A549 (cell line): ENCODE measurements at regions not wholly inside any gene's neighbourhood (a gene's known extent, or its start where the extent isn't known, plus 50 kb on each side); places are given as distances from the start of the nearest gene placed in this dataset.

Source experiments
- ATAC-seq, 2 experiments: fragments of 200-7000 bp in 1 of 2; fragments of >200 bp in 1 of 2; cut with Nextera tagmentation in 1 of 2; cut with Tn5 transposase in 1 of 2; 3 replicates each; pipeline versions ENCODE4 v1.8.0 to v1.9.1; 2018 to 2020; ENCODE audit warnings: mild to moderate bottlenecking in 1 of 2, moderate library complexity in 1 of 2
- CTCF ChIA-PET: fragments of 300-600 bp; sonication (Branson Sonifier 250); formaldehyde crosslinking; extraction: SDS; loops from one replicate; lab custom pipeline; 2021; ENCODE audit warnings: antibody characterized with exemption, inconsistent platforms; lab: Yijun Ruan, JAX
- POLR2A ChIA-PET: fragments of 350-600 bp; formaldehyde crosslinking; extraction: SDS; loops from one replicate; lab custom pipeline; 2021; ENCODE audit warnings: antibody characterized with exemption, inconsistent platforms; lab: Yijun Ruan, JAX
- DNase-seq, 2 experiments: peaks; one replicate each; pipeline versions ENCODE4 v3.0.0 to v3.0.0-alpha.2; 2011 to 2016; ENCODE audit warnings: low read depth in 1 of 2, low spot score in 1 of 2
- FAIRE-seq: peaks from 2 replicates; lab custom pipeline; 2011; peaks lifted over from hg19 to GRCh38; lab: Jason Lieb, UNC
- H3K27ac ChIP-seq, 2 experiments: fragments of >200 bp; sonication (Bioruptor Twin); formaldehyde crosslinking; 3 replicates each; pipeline ENCODE4 v1.5.1; 2016 to 2017
- H3K4me1 ChIP-seq: fragments of >200 bp; sonication (Bioruptor Twin); formaldehyde crosslinking; 3 replicates; pipeline ENCODE4 v1.6.1; 2016
- H3K4me2 ChIP-seq: fragments of >200 bp; sonication (Bioruptor Twin); formaldehyde crosslinking; 3 replicates; pipeline ENCODE4 v1.6.1; 2016
- H3K4me3 ChIP-seq: fragments of >200 bp; sonication (Bioruptor Twin); formaldehyde crosslinking; 3 replicates; pipeline ENCODE4 v1.5.1; 2016
- H3K9me3 ChIP-seq: fragments of >200 bp; sonication (Bioruptor Twin); formaldehyde crosslinking; 3 replicates; pipeline ENCODE4 v1.6.1; 2016
- BHLHE40 ChIP-seq: IDR thresholded peaks from 2 replicates; pipeline ENCODE4 v1.6.1; 2012; ENCODE audit warnings: low read depth, low read length, inconsistent platforms
- CBX2 ChIP-seq: fragments of 200-600 bp; sonication (generic); IDR thresholded peaks from 2 replicates; pipeline ENCODE4 v1.6.1; 2016; ENCODE audit warnings: low read depth, mild to moderate bottlenecking, borderline replicate concordance
- CEBPB ChIP-seq, 2 experiments: fragments of >200 bp in 1 of 2; sonication (Bioruptor Twin) in 1 of 2; formaldehyde crosslinking in 1 of 2; IDR thresholded peaks; 2 replicates each; pipeline ENCODE4 v1.6.1; 2012 to 2016
- E2F6 ChIP-seq: IDR thresholded peaks from 2 replicates; pipeline ENCODE4 v1.6.1; 2012; ENCODE audit warnings: low read depth, borderline replicate concordance
- ELK1 ChIP-seq: fragments of 150-350 bp; IDR thresholded peaks from 2 replicates; pipeline ENCODE4 v1.6.1; 2014; ENCODE audit warnings: low read depth, mild to moderate bottlenecking, low read length
- EP300 ChIP-seq, 2 experiments: fragments of >200 bp; sonication (Bioruptor Twin); formaldehyde crosslinking; IDR thresholded peaks; 2 replicates in 1 of 2; 3 replicates in 1 of 2; pipeline ENCODE4 v1.6.1; 2016 to 2017
- FOSL2 ChIP-seq, 2 experiments: fragments of 450-650 bp in 1 of 2; fragments of >200 bp in 1 of 2; sonication (Bioruptor Twin) in 1 of 2; formaldehyde crosslinking; IDR thresholded peaks; 2 replicates each; pipeline versions ENCODE4 v1.5.0 to v1.6.1; 2016 to 2020; ENCODE audit warnings: mild to moderate bottlenecking in 1 of 2, moderate library complexity in 1 of 2
- JUNB ChIP-seq: fragments of >200 bp; sonication (Bioruptor Twin); formaldehyde crosslinking; IDR thresholded peaks from 2 replicates; pipeline ENCODE4 v1.6.1; 2016
- KDM1A ChIP-seq: fragments of 200-600 bp; sonication (generic); IDR thresholded peaks from 2 replicates; pipeline ENCODE4 v1.6.1; 2016; ENCODE audit warnings: low read depth, mild to moderate bottlenecking
- MAFK ChIP-seq: fragments of 450-650 bp; IDR thresholded peaks from 2 replicates; pipeline ENCODE4 v1.6.1; 2014; ENCODE audit not compliant: partially characterized antibody
- NFE2L2 ChIP-seq: fragments of 150-350 bp; conservative IDR thresholded peaks from 2 replicates; pipeline ENCODE4 v1.6.1; 2014; ENCODE audit warnings: low read length
- NPAS2 ChIP-seq: fragments of 250-450 bp; sonication (Bioruptor Pico); IDR thresholded peaks from 2 replicates; pipeline ENCODE4 v1.8.0; 2022; ENCODE audit warnings: mild to moderate bottlenecking, moderate library complexity, borderline replicate concordance
- NR3C1 ChIP-seq: fragments of >200 bp; sonication (Bioruptor Twin); formaldehyde crosslinking; IDR thresholded peaks from 3 replicates; pipeline ENCODE4 v1.6.1; 2017
- PHF8 ChIP-seq: fragments of 200-600 bp; sonication (generic); IDR thresholded peaks from 2 replicates; pipeline ENCODE4 v1.6.1; 2016; ENCODE audit warnings: low read depth, mild to moderate bottlenecking, antibody characterized with exemption, moderate library complexity, borderline replicate concordance
- RCOR1 ChIP-seq: fragments of 150-350 bp; IDR thresholded peaks from 2 replicates; pipeline ENCODE4 v1.6.1; 2014; ENCODE audit warnings: antibody characterized with exemption, low read length, low read depth
- TP53 ChIP-seq: fragments of 250-450 bp; sonication (Bioruptor Pico); IDR thresholded peaks from 2 replicates; pipeline ENCODE4 v1.5.0; 2021; ENCODE audit warnings: mild to moderate bottlenecking, moderate library complexity
- ZNF302 ChIP-seq: fragments of 250-450 bp; sonication (Bioruptor Pico); IDR thresholded peaks from 2 replicates; pipeline ENCODE4 v1.9.0; 2021; ENCODE audit warnings: inconsistent platforms, mild to moderate bottlenecking, moderate library complexity
- ZSCAN20 ChIP-seq: fragments of 250-450 bp; sonication (Bioruptor Pico); IDR thresholded peaks from 2 replicates; pipeline ENCODE4 v1.8.0; 2022; ENCODE audit warnings: mild to moderate bottlenecking, moderate library complexity
- WGBS: methylation state at CpG from one replicate; pipeline ENCODE4 v1.1.6; 2017; ENCODE audit errors: missing lambda C conversion rate; 5-methylcytosine and 5-hydroxymethylcytosine counted together
- TF ChIP-seq, protein P1 (sequence below): fragments of 200-600 bp; sonication (generic); IDR thresholded peaks from 2 replicates; pipeline ENCODE4 v1.6.1; 2016; ENCODE audit warnings: antibody characterized with exemption, mild to moderate bottlenecking, moderate library complexity
- TF ChIP-seq, protein P2 (sequence below): IDR thresholded peaks from 2 replicates; pipeline ENCODE4 v1.6.1; 2012
- TF ChIP-seq, protein P3 (sequence below): fragments of 250-450 bp; sonication (Bioruptor Pico); IDR thresholded peaks from 2 replicates; pipeline ENCODE4 v1.5.0; 2021; ENCODE audit warnings: mild to moderate bottlenecking, moderate library complexity, borderline replicate concordance

DNA sequence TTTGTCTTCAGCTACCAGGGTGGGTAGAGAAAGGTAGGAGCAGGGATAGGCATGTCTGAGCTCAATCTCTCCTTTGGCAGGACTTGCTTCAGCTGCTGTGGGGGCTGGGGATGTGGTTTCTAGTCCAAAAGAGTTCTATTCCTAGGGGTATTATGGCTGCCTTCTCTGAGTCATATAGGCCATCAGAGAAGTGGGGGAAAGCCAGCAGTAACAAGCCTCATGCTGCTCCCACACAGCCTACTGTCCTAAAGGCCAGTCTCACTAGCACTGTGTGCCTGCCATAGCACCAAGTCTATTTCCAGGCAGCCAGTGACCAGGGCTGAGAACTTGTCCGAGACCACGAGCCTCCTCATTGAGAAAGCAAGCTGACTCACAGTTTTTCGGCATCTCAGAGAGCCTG, 270.6 kb downstream of the DCAF12L2 start:
- no peak for DNase-seq
- TF ChIP-seq NPAS2 (CRISPR knock-in tag) (no peak), PHF8 (no peak), FOSL2 (IDR thresholded peaks at IDR 0.05) (no peak), FOSL2 (CRISPR knock-in tag; IDR thresholded peaks at IDR 0.05) (no peak), ZNF302 (CRISPR knock-in tag) (no peak), KDM1A (no peak), NR3C1 (no peak), BHLHE40 (no peak), EP300 (IDR thresholded peaks at IDR 0.05) (no peak), RCOR1 (no peak), ELK1 (no peak), NFE2L2 (no peak), CBX2 (no peak), CEBPB (IDR thresholded peaks at IDR 0.05) (no peak), MAFK (no peak), E2F6 (no peak), TP53 (CRISPR knock-in tag) (no peak), ZSCAN20 (CRISPR knock-in tag) (no peak)
- TF ChIP-seq, protein P1, sequence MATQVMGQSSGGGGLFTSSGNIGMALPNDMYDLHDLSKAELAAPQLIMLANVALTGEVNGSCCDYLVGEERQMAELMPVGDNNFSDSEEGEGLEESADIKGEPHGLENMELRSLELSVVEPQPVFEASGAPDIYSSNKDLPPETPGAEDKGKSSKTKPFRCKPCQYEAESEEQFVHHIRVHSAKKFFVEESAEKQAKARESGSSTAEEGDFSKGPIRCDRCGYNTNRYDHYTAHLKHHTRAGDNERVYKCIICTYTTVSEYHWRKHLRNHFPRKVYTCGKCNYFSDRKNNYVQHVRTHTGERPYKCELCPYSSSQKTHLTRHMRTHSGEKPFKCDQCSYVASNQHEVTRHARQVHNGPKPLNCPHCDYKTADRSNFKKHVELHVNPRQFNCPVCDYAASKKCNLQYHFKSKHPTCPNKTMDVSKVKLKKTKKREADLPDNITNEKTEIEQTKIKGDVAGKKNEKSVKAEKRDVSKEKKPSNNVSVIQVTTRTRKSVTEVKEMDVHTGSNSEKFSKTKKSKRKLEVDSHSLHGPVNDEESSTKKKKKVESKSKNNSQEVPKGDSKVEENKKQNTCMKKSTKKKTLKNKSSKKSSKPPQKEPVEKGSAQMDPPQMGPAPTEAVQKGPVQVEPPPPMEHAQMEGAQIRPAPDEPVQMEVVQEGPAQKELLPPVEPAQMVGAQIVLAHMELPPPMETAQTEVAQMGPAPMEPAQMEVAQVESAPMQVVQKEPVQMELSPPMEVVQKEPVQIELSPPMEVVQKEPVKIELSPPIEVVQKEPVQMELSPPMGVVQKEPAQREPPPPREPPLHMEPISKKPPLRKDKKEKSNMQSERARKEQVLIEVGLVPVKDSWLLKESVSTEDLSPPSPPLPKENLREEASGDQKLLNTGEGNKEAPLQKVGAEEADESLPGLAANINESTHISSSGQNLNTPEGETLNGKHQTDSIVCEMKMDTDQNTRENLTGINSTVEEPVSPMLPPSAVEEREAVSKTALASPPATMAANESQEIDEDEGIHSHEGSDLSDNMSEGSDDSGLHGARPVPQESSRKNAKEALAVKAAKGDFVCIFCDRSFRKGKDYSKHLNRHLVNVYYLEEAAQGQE, result no peak
- TF ChIP-seq, protein P2, sequence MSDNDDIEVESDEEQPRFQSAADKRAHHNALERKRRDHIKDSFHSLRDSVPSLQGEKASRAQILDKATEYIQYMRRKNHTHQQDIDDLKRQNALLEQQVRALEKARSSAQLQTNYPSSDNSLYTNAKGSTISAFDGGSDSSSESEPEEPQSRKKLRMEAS, result no peak
- TF ChIP-seq, protein P3, sequence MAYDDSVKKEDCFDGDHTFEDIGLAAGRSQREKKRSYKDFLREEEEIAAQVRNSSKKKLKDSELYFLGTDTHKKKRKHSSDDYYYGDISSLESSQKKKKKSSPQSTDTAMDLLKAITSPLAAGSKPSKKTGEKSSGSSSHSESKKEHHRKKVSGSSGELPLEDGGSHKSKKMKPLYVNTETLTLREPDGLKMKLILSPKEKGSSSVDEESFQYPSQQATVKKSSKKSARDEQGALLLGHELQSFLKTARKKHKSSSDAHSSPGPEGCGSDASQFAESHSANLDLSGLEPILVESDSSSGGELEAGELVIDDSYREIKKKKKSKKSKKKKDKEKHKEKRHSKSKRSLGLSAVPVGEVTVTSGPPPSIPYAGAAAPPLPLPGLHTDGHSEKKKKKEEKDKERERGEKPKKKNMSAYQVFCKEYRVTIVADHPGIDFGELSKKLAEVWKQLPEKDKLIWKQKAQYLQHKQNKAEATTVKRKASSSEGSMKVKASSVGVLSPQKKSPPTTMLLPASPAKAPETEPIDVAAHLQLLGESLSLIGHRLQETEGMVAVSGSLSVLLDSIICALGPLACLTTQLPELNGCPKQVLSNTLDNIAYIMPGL, result no peak
- TF ChIP-seq, all 56 proteins: peak for 0
- H3K27ac ChIP-seq, result no peak overlapping the region
- WGBS, result 5% methylated on average over 3 of the region's 3 CpGs
- no peak for ATAC-seq
- no peak overlapping the region for H3K4me2 ChIP-seq
- ChIA-PET POLR2A (no interaction called here), CTCF (no interaction called here)
- no peaks in the 10 kb centered on the region for H3K4me1 ChIP-seq
- H3K4me3 ChIP-seq, result no peak overlapping the region
- no peak for FAIRE-seq
- no peaks in the 10 kb centered on the region for H3K9me3 ChIP-seq

DNA sequence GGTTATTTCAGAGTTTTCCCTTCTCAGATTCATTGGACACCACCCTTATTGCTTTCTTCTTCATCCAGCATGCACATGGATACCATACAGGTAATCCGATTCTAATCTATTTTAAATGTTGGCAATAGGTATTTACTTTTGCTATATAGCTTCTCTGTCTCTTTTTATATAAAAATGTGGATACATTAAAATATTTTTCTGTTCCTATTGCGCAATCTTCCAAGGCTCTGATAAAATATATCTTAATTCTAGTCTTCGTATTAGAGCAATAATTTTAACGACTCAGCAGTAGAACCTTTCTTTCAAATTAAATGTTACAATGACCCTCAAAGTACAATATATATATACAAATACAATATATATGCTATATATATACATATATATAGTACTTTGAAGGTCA, 239.8 kb downstream of the DCAF12L2 start:
- H3K4me3 ChIP-seq, result no peak overlapping the region
- POLR2A ChIA-PET, result no interaction called here

More for the DNA sequence above, 239.8 kb downstream of the DCAF12L2 start:
- no peaks in the 10 kb centered on the region for H3K9me3 ChIP-seq
- 14% methylated on average over 4 of the region's 4 CpGs for WGBS
- TF ChIP-seq CEBPB (IDR thresholded peaks at IDR 0.05) (peak in 1 of 2 experiments; percentile 13; a peak in 1 of 4 replicates), JUNB (no peak)
- TF ChIP-seq, all 56 proteins: peak for 1
- Histone ChIP-seq H3K4me2 (no peak overlapping the region), H3K27ac (no peak overlapping the region), H3K4me1 (no peaks in the 10 kb centered on the region)
- DNase-seq (no peak), ATAC-seq (no peak), FAIRE-seq (no peak)
- CTCF ChIA-PET, result no interaction called here
